ENCODE measurements at regions not wholly inside any gene's neighbourhood (a gene's known extent, or its start where the extent isn't known, plus 50 kb on each side); places are given as distances from the start of the nearest gene placed in this dataset.

DNA sequence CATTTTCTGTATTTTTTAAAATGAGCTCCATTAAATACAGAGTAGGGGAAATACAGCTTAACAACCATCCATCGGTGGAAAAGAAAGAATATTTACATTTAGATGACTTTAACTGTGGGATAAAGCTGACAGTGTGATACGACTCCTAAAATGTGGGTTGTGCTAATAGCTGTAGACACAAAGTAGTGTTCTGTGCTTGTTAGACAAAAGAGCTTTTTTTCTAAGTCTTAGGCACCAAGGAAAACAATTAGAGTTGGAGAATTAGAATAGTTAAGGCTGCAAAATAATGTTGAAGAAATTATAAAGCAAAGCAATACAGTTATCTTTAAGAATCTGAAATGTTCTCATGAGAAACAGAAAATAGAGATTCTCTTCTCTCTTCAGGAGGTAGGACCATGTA lies 307.7 kb upstream of the KIRREL3 start:
- Mint-ChIP-seq H3K27ac (ENCODE audit: unreplicated experiment) (no peak overlapping the region), H3K4me3 (ENCODE audit: unreplicated experiment) (no peak overlapping the region), H3K27me3 (ENCODE audit: low read depth) (peaks cover 10% of the 10 kb centered on the region)

DNA sequence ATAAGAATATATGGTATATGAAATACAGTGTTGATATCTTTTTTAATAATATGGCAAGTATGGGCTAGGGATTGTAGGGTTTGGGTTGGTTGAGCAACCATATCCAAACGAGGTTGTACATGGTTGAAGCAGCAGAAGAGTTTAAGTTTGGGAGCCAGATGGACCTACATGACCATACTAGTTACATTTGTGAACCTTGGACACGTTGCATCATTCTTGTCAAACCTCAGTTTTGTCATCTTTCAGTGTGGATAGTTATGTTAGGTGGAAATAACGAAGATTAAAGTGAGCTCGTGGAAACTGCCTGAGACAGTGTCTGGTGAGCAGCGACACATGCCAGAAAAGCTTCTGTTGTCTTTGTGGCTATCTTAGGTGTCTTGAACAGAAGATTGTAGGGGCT lies 307.1 kb upstream of the KIRREL3 start:
- H3K4me3 Mint-ChIP-seq (ENCODE audit: unreplicated experiment), result no peak overlapping the region
- TF ChIP-seq, protein P1, sequence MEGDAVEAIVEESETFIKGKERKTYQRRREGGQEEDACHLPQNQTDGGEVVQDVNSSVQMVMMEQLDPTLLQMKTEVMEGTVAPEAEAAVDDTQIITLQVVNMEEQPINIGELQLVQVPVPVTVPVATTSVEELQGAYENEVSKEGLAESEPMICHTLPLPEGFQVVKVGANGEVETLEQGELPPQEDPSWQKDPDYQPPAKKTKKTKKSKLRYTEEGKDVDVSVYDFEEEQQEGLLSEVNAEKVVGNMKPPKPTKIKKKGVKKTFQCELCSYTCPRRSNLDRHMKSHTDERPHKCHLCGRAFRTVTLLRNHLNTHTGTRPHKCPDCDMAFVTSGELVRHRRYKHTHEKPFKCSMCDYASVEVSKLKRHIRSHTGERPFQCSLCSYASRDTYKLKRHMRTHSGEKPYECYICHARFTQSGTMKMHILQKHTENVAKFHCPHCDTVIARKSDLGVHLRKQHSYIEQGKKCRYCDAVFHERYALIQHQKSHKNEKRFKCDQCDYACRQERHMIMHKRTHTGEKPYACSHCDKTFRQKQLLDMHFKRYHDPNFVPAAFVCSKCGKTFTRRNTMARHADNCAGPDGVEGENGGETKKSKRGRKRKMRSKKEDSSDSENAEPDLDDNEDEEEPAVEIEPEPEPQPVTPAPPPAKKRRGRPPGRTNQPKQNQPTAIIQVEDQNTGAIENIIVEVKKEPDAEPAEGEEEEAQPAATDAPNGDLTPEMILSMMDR (IDR thresholded peaks at IDR 0.05), result no peak
- no peak for DNase-seq (ENCODE audit: low spot score)
- no peaks in the 10 kb centered on the region for H3K36me3 Mint-ChIP-seq (ENCODE audit: low read depth)
- peaks cover 5% of the 10 kb centered on the region for H3K9me3 Mint-ChIP-seq (ENCODE audit: low read depth)
- peaks cover 10% of the 10 kb centered on the region for H3K27me3 Mint-ChIP-seq (ENCODE audit: low read depth)
- H3K27ac Mint-ChIP-seq (ENCODE audit: unreplicated experiment), result no peak overlapping the region
- no peaks in the 10 kb centered on the region for H3K4me1 Mint-ChIP-seq (ENCODE audit: low read depth)

More for the DNA sequence above, 307.7 kb upstream of the KIRREL3 start:
- H3K4me1 Mint-ChIP-seq (ENCODE audit: low read depth), result no peaks in the 10 kb centered on the region
- TF ChIP-seq, protein P1 (IDR thresholded peaks at IDR 0.05), result no peak
- no peak for DNase-seq (ENCODE audit: low spot score)
- no peaks in the 10 kb centered on the region for H3K36me3 Mint-ChIP-seq (ENCODE audit: low read depth)
- peaks cover 5% of the 10 kb centered on the region for H3K9me3 Mint-ChIP-seq (ENCODE audit: low read depth)

DNA sequence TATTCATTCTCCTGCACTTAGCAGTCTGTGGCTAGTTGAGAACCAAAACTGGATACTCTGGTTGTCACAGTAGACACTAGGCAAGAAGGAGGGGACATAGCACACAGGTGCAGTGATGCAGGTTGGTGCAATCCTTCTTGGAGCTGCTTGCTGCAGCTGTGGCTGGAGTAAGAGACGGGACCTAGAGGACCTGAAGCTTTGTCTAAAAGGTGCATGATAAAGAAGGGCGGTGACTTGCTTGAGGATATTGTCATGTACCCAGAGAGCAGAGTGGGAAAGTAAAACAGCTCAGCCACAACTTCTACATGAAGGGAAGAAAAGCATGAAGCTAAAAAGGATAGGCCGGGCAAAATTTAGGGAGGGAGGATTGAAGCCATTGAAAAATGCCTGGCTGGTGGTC lies 304.1 kb upstream of the KIRREL3 start:
- H3K4me3 Mint-ChIP-seq (ENCODE audit: unreplicated experiment), result no peak overlapping the region
- H3K27ac Mint-ChIP-seq (ENCODE audit: unreplicated experiment), result no peak overlapping the region
- no peaks in the 10 kb centered on the region for H3K9me3 Mint-ChIP-seq (ENCODE audit: low read depth)
- no peaks in the 10 kb centered on the region for H3K4me1 Mint-ChIP-seq (ENCODE audit: low read depth)
- H3K36me3 Mint-ChIP-seq (ENCODE audit: low read depth), result no peaks in the 10 kb centered on the region
- H3K27me3 Mint-ChIP-seq (ENCODE audit: low read depth), result peaks cover 9% of the 10 kb centered on the region
- no peak for DNase-seq (ENCODE audit: low spot score)
- TF ChIP-seq, protein P1 (IDR thresholded peaks at IDR 0.05), result no peak

DNA sequence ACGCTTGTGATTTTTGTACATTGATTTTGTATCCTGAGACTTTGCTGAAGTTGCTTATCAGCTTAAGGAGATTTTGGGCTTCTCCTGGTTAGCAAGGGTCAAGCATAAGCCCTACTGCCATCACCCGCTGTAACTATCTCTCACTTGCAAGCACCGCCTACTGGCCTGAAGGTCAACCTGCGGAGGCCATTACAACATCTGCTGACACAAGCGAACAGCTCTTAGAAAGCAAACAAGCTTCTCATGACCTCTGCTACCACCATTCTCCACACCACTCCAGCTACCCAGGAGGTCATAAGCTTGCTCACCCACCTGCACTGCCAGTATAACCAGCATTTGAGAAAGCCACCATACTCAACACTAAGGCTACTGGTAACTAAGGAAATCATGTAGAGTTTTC lies 288.4 kb upstream of the KIRREL3 start:
- H3K9me3 Mint-ChIP-seq (ENCODE audit: low read depth), result peaks cover 19% of the 10 kb centered on the region
- no peaks in the 10 kb centered on the region for H3K4me1 Mint-ChIP-seq (ENCODE audit: low read depth)
- TF ChIP-seq, protein P1 (IDR thresholded peaks at IDR 0.05), result no peak
- no peaks in the 10 kb centered on the region for H3K36me3 Mint-ChIP-seq (ENCODE audit: low read depth)
- no peak for DNase-seq (ENCODE audit: low spot score)
- no peaks in the 10 kb centered on the region for H3K27me3 Mint-ChIP-seq (ENCODE audit: low read depth)
- H3K27ac Mint-ChIP-seq (ENCODE audit: unreplicated experiment), result no peak overlapping the region
- no peak overlapping the region for H3K4me3 Mint-ChIP-seq (ENCODE audit: unreplicated experiment)

DNA sequence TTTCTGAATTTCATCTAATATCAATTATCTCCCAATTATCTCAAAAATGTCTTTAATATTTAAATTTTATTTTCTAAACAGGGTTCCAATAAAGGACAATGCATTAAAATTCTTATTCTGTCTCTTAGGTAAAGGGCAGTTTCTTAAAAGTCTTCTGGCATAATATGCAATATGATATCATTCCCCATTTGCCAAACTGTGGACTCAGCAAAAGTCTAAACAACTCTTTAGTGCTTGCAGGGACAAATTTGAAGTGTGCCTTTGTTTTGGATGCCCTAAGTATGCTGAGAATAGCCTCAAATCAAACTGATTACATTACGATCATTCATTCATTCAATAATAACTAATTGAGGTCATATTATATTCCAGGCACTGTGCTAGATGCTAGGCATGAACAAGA lies 281.0 kb upstream of the KIRREL3 start:
- DNase-seq (ENCODE audit: low spot score), result no peak
- no peak overlapping the region for H3K4me3 Mint-ChIP-seq (ENCODE audit: unreplicated experiment)
- H3K27me3 Mint-ChIP-seq (ENCODE audit: low read depth), result no peaks in the 10 kb centered on the region
- no peak overlapping the region for H3K27ac Mint-ChIP-seq (ENCODE audit: unreplicated experiment)
- H3K9me3 Mint-ChIP-seq (ENCODE audit: low read depth), result no peaks in the 10 kb centered on the region
- H3K4me1 Mint-ChIP-seq (ENCODE audit: low read depth), result no peaks in the 10 kb centered on the region
- H3K36me3 Mint-ChIP-seq (ENCODE audit: low read depth), result no peaks in the 10 kb centered on the region
- TF ChIP-seq, protein P1 (IDR thresholded peaks at IDR 0.05), result no peak
